ENCODE measurements at regions not wholly inside any gene's neighbourhood (a gene's known extent, or its start where the extent isn't known, plus 50 kb on each side); places are given as distances from the start of the nearest gene placed in this dataset.

GRCh38 chr3:128567141-128567540 is 74.1 kb upstream of the GATA2 start:
- TF ChIP-seq CTCF (conservative IDR thresholded peaks at IDR 0.05; ENCODE audit: low read depth, low read length) (no peak), EZH2phosphoT487 (IDR thresholded peaks at IDR 0.05; ENCODE audit: borderline replicate concordance, low read length) (no peak), EZH2 (IDR thresholded peaks at IDR 0.05; ENCODE audit: low read length, unreplicated experiment) (no peak)
- H3K9ac ChIP-seq (ENCODE audit: low read length): no peak overlapping the region
- H3K9me2 ChIP-seq (replicated peaks; ENCODE audit: low read length): no peaks in the 10 kb centered on the region
- no TSS peak for BruUV-seq (replicated peaks)
- ChIA-PET POLR2A (ENCODE audit: unreplicated experiment) (no interaction called here), CTCF (interaction anchor here (0.6 kb wide), 1 partner anchor 12 kb away, joined by 3 read pairs; no protein-coding TSS in a partner anchor)
- no peak overlapping the region for H3K4me3 ChIP-seq (ENCODE audit: low read length)
- intact Hi-C loops (cut with micrococcal nuclease): no loop called here
- H3K9me3 ChIP-seq (ENCODE audit: low read length): no peaks in the 10 kb centered on the region
- no peak overlapping the region for H2AFZ ChIP-seq (ENCODE audit: low read length)
- H3K79me2 ChIP-seq (ENCODE audit: low read length): no peaks in the 10 kb centered on the region
- no peaks in the 10 kb centered on the region for H3K36me3 ChIP-seq (ENCODE audit: low read depth, low read length)
- H4K20me1 ChIP-seq (ENCODE audit: low read length): no peaks in the 10 kb centered on the region
- ATAC-seq (no peak), DNase-seq (no peak)
- no peaks in the 10 kb centered on the region for H3K4me1 ChIP-seq (ENCODE audit: insufficient read depth, low read length)
- H3K27ac ChIP-seq (ENCODE audit: low read length): no peak overlapping the region
- H3F3A ChIP-seq (ENCODE audit: low read length, unreplicated experiment): no peaks in the 10 kb centered on the region
- H3K27me3 ChIP-seq (ENCODE audit: low read length): no peaks in the 10 kb centered on the region
- no peak overlapping the region for H3K4me2 ChIP-seq (ENCODE audit: low read length)

GRCh38 chr3:128563439-128563838 is 70.4 kb upstream of the GATA2 start:
- no peak overlapping the region for H3K4me3 ChIP-seq (ENCODE audit: low read length)
- peaks cover 9% of the 10 kb centered on the region for H3K4me1 ChIP-seq (ENCODE audit: insufficient read depth, low read length)
- H3K9ac ChIP-seq (ENCODE audit: low read length): no peak overlapping the region
- no peak overlapping the region for H3K4me2 ChIP-seq (ENCODE audit: low read length)
- no peaks in the 10 kb centered on the region for H3K36me3 ChIP-seq (ENCODE audit: low read depth, low read length)
- H3K27me3 ChIP-seq (ENCODE audit: low read length): no peaks in the 10 kb centered on the region
- H4K20me1 ChIP-seq (ENCODE audit: low read length): no peaks in the 10 kb centered on the region
- H3K9me2 ChIP-seq (replicated peaks; ENCODE audit: low read length): no peaks in the 10 kb centered on the region
- no peaks in the 10 kb centered on the region for H3K79me2 ChIP-seq (ENCODE audit: low read length)
- intact Hi-C loops (cut with micrococcal nuclease): no loop called here
- no peak for DNase-seq
- no peaks in the 10 kb centered on the region for H3F3A ChIP-seq (ENCODE audit: low read length, unreplicated experiment)
- TF ChIP-seq CTCF (conservative IDR thresholded peaks at IDR 0.05; ENCODE audit: low read depth, low read length) (no peak), EZH2phosphoT487 (IDR thresholded peaks at IDR 0.05; ENCODE audit: borderline replicate concordance, low read length) (no peak), EZH2 (IDR thresholded peaks at IDR 0.05; ENCODE audit: low read length, unreplicated experiment) (no peak)
- CTCF ChIA-PET: no interaction called here
- H3K9me3 ChIP-seq (ENCODE audit: low read length): no peaks in the 10 kb centered on the region
- ATAC-seq: no peak
- POLR2A ChIA-PET (ENCODE audit: unreplicated experiment): no interaction called here
- BruUV-seq (replicated peaks): no TSS peak
- H3K27ac ChIP-seq (ENCODE audit: low read length): no peak overlapping the region
- H2AFZ ChIP-seq (ENCODE audit: low read length): no peak overlapping the region

- intact Hi-C loops (cut with micrococcal nuclease): no loop called here
- H3K9me2 ChIP-seq (replicated peaks; ENCODE audit: low read length): no peaks in the 10 kb centered on the region
- H3K9me3 ChIP-seq (ENCODE audit: low read length): no peaks in the 10 kb centered on the region
- H3K36me3 ChIP-seq (ENCODE audit: low read depth, low read length): no peaks in the 10 kb centered on the region
- no peak overlapping the region for H3K4me3 ChIP-seq (ENCODE audit: low read length)
- H3K27ac ChIP-seq (ENCODE audit: low read length): no peak overlapping the region
- POLR2A ChIA-PET (ENCODE audit: unreplicated experiment): no interaction called here
- peaks cover 9% of the 10 kb centered on the region for H3K4me1 ChIP-seq (ENCODE audit: insufficient read depth, low read length)
- no peaks in the 10 kb centered on the region for H3F3A ChIP-seq (ENCODE audit: low read length, unreplicated experiment)
- H3K9ac ChIP-seq (ENCODE audit: low read length): no peak overlapping the region
- CTCF ChIA-PET: no interaction called here
- no peak for TF ChIP-seq EZH2 (IDR thresholded peaks at IDR 0.05; ENCODE audit: low read length, unreplicated experiment)
- no peak for TF ChIP-seq EZH2phosphoT487 (IDR thresholded peaks at IDR 0.05; ENCODE audit: borderline replicate concordance, low read length)
- no peak for TF ChIP-seq CTCF (conservative IDR thresholded peaks at IDR 0.05; ENCODE audit: low read depth, low read length)
- no peaks in the 10 kb centered on the region for H3K79me2 ChIP-seq (ENCODE audit: low read length)
- no peak overlapping the region for H2AFZ ChIP-seq (ENCODE audit: low read length)
- no peaks in the 10 kb centered on the region for H3K27me3 ChIP-seq (ENCODE audit: low read length)
- H3K4me2 ChIP-seq (ENCODE audit: low read length): no peak overlapping the region
- no TSS peak for BruUV-seq (replicated peaks)
- DNase-seq (no peak), ATAC-seq (no peak)
- no peaks in the 10 kb centered on the region for H4K20me1 ChIP-seq (ENCODE audit: low read length)
Measured at GRCh38 chr3:128561504-128561903, 68.5 kb upstream of the GATA2 start.
